ENCODE measurements at regions not wholly inside any gene's neighbourhood (a gene's known extent, or its start where the extent isn't known, plus 50 kb on each side); places are given as distances from the start of the nearest gene placed in this dataset.

DNA sequence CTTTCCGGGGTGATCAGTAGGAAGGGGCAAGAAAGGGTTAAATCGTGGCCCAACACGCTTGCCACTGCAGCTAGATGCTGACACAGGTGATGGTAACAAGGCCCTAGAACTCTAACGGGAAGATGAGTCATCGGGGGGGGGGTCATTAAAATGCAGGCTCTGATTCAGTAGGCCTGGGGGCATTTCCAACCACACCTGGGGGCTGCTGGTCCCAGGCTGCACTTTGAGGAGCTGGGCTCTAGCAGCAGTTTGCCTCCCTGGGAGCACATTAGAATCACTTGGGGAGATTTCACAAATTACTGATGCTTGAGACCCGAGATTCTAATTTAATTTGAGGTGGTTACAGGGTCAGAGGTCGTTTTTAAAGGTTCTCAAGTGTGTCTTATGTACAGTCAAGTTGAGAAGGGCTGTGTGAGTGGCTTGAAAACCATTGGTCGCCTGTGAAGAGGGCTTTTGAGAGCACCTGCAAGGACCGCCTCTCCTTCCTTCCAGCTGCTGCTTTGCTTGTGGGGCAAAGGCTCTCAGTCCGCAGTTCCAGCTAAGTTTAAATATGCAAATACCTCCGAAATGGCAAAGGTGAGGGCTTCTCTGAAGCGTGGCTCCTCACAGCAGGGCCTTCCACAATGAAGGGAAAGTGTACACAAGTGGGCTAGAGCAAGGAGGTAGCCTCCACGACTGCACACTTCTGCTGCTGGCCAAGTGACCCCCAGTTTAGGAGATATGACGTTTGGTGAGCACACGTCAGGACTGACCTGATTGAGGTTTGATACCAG lies 84.2 kb upstream of the KCNK12 start:
- Histone ChIP-seq H3K36me3 (no peaks in the 10 kb centered on the region), H3K9me3 (no peaks in the 10 kb centered on the region), H3K4me3 (no peak overlapping the region), H3K27ac (no peak overlapping the region), H3K27me3 (replicated peaks; ENCODE audit: insufficient read depth) (no peaks in the 10 kb centered on the region), H3K4me1 (ENCODE audit: control insufficient read depth in 1 of 2, low read depth in 2 of 2) (no peaks in the 10 kb centered on the region)
- TF ChIP-seq, protein P1, sequence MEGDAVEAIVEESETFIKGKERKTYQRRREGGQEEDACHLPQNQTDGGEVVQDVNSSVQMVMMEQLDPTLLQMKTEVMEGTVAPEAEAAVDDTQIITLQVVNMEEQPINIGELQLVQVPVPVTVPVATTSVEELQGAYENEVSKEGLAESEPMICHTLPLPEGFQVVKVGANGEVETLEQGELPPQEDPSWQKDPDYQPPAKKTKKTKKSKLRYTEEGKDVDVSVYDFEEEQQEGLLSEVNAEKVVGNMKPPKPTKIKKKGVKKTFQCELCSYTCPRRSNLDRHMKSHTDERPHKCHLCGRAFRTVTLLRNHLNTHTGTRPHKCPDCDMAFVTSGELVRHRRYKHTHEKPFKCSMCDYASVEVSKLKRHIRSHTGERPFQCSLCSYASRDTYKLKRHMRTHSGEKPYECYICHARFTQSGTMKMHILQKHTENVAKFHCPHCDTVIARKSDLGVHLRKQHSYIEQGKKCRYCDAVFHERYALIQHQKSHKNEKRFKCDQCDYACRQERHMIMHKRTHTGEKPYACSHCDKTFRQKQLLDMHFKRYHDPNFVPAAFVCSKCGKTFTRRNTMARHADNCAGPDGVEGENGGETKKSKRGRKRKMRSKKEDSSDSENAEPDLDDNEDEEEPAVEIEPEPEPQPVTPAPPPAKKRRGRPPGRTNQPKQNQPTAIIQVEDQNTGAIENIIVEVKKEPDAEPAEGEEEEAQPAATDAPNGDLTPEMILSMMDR (IDR thresholded peaks at IDR 0.05), result no peak
- DNase-seq (ENCODE audit: low spot score), result no peak
- ATAC-seq (ENCODE audit: insufficient number of reproducible peaks, low FRiP score, low read depth), result no peak

DNA sequence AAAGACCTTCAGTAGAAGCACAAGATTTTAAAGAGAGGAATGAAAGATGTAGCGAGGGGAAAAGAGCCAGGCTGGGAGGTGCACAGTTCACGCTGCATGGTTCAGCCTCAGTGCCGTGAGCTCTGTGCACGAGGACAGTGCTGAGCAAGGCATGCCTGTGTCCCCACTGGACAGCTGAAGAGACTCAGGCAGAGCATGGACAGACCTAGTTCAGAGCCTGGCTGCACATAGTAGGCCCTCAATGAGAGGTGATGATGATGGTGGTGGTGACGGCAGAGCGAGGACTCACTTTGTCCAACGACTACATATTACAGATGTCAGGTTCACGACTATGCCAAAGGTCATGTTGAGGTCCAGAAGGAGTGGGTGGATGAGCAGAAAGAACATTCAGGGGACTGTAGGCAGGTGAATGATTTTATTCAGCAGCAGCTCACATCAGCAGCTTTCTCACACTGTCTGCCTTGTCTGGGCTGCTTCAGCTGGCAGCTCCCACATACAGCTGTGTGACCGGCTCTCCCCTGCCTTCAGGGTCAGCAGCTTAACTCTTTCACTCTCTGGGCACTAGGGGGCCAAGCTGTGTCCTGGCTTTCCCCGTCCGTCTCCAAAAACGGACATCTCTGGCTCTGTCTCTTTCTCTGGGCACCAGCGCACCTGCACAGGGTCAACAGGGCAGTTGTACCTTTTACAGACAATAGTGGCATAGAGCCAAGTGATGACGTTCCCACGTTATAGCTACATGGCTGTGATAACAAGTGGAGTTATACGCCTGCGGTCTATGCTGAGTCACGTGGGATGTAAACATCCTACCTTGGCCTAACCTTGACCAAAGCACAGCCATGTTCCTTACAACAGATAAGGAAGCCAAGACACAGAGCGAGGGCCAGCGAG lies 83.4 kb upstream of the KCNK12 start:
- DNase-seq (ENCODE audit: low spot score) (no peak), ATAC-seq (ENCODE audit: insufficient number of reproducible peaks, low FRiP score, low read depth) (no peak)
- no peaks in the 10 kb centered on the region for H3K9me3 ChIP-seq
- no peak overlapping the region for H3K27ac ChIP-seq
- H3K36me3 ChIP-seq, result no peaks in the 10 kb centered on the region
- TF ChIP-seq, protein P1 (IDR thresholded peaks at IDR 0.05), result no peak
- H3K27me3 ChIP-seq (replicated peaks; ENCODE audit: insufficient read depth), result no peaks in the 10 kb centered on the region
- no peaks in the 10 kb centered on the region for H3K4me1 ChIP-seq (ENCODE audit: control insufficient read depth in 1 of 2, low read depth in 2 of 2)
- H3K4me3 ChIP-seq, result no peak overlapping the region

DNA sequence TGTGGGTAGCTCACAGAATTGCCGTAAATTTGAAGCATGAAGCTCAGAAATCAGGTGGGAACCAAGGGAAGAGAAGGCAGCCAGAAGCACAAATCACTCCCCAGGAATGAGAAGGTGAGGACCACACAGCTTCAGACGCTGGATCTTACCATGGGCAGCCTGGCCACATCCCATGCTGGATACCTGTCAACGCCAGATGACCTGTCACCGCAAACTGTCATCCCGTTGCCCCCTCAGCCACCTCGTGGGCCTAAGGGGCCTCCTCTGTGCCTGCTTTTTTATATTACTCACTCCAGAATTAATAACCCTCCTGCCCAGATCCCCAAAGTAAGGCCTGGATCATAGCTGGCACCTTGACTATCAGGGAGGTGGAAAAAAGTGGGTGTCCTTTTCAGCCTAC lies 82.3 kb upstream of the KCNK12 start:
- TF ChIP-seq, protein P1 (IDR thresholded peaks at IDR 0.05), result no peak
- Histone ChIP-seq H3K4me1 (ENCODE audit: control insufficient read depth in 1 of 2, low read depth in 2 of 2) (no peaks in the 10 kb centered on the region), H3K4me3 (no peak overlapping the region), H3K27me3 (replicated peaks; ENCODE audit: insufficient read depth) (no peaks in the 10 kb centered on the region), H3K27ac (no peak overlapping the region), H3K36me3 (no peaks in the 10 kb centered on the region), H3K9me3 (no peaks in the 10 kb centered on the region)
- DNase-seq (ENCODE audit: low spot score), result no peak
- no peak for ATAC-seq (ENCODE audit: insufficient number of reproducible peaks, low FRiP score, low read depth)

DNA sequence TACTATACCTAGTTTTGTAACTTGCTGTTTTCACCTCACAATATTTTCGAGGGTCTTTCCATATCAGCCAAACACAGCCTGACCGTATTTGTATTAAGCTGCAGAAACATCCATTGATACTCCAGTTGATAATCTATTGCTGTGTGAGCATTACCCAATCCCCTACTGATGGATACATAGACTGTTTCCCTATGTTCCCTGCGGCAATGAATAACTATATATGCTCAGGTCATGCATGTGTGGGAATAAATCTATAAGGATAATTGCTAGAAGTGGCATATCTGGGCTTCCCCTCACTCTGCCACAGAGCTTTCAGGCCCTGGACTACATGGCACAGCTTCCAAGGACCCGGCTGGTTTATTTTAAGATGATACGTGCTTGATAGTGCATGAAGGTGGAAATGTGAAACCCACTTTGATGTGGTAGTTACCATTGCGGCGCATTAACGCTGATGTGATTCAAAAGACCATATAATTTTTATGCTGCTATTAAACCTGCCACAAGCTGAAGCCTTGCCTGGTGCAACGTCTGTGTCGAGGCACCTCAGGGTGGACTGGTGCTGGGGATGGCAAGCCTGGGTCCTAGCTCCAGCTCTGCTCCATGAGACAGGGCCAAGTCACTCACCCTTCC lies 81.4 kb upstream of the KCNK12 start:
- TF ChIP-seq, protein P1 (IDR thresholded peaks at IDR 0.05), result no peak
- no peak for DNase-seq (ENCODE audit: low spot score)
- Histone ChIP-seq H3K27me3 (replicated peaks; ENCODE audit: insufficient read depth) (no peaks in the 10 kb centered on the region), H3K4me3 (no peak overlapping the region), H3K27ac (no peak overlapping the region), H3K36me3 (no peaks in the 10 kb centered on the region), H3K4me1 (ENCODE audit: control insufficient read depth in 1 of 2, low read depth in 2 of 2) (no peaks in the 10 kb centered on the region), H3K9me3 (no peaks in the 10 kb centered on the region)
- no peak for ATAC-seq (ENCODE audit: insufficient number of reproducible peaks, low FRiP score, low read depth)

DNA sequence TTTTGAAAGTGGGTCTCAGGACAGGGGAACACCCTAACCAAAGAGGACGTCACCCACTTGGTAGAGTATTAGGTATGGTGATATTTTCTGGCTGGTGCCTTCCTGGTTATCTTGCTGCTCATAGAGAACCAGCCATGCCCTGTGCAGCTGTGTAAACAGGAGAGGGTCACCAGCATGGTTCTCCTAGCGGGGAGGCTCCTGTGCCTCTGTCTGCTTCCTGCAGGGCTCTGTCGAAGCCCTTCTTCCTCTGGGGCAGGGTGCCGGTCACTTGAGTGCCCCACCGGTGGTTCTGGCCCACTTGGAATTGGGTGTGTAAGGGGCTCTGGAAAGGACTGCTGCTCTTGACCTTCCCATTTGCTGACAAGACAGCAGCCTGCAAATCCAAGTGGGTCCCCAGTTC lies 80.5 kb upstream of the KCNK12 start:
- no peak for DNase-seq (ENCODE audit: low spot score)
- no peaks in the 10 kb centered on the region for H3K36me3 ChIP-seq
- H3K9me3 ChIP-seq, result no peaks in the 10 kb centered on the region
- no peak overlapping the region for H3K27ac ChIP-seq
- no peak overlapping the region for H3K4me3 ChIP-seq
- TF ChIP-seq, protein P1 (IDR thresholded peaks at IDR 0.05), result no peak
- H3K27me3 ChIP-seq (replicated peaks; ENCODE audit: insufficient read depth), result no peaks in the 10 kb centered on the region
- H3K4me1 ChIP-seq (ENCODE audit: control insufficient read depth in 1 of 2, low read depth in 2 of 2), result no peaks in the 10 kb centered on the region
- no peak for ATAC-seq (ENCODE audit: insufficient number of reproducible peaks, low FRiP score, low read depth)

All from thoracic aorta (tissue), 2 donors.